Endothelial cell (in vitro differentiated cells): ENCODE measurements at regions not wholly inside any gene's neighbourhood (a gene's known extent, or its start where the extent isn't known, plus 50 kb on each side); places are given as distances from the start of the nearest gene placed in this dataset.

Source experiments
- DNase-seq: peaks from one replicate; pipeline ENCODE4 v3.0.0; 2021; ENCODE audit warnings: low spot score
- H3K27ac Mint-ChIP-seq: one replicate; pipeline ENCODE4 v1.8.0; 2021; ENCODE audit warnings: mixed read lengths, inconsistent platforms; ENCODE audit not compliant: unreplicated experiment
- H3K27me3 Mint-ChIP-seq: one replicate; pipeline ENCODE4 v1.8.0; 2021; ENCODE audit warnings: mild to moderate bottlenecking, moderate library complexity, mixed read lengths, inconsistent platforms; ENCODE audit not compliant: unreplicated experiment
- H3K36me3 Mint-ChIP-seq: one replicate; pipeline ENCODE4 v1.8.0; 2021; ENCODE audit warnings: mild to moderate bottlenecking, low read depth, mixed read lengths, inconsistent platforms; ENCODE audit not compliant: unreplicated experiment
- H3K4me1 Mint-ChIP-seq: one replicate; pipeline ENCODE4 v1.8.0; 2021; ENCODE audit warnings: mild to moderate bottlenecking, mixed read lengths, inconsistent platforms; ENCODE audit not compliant: unreplicated experiment
- H3K4me3 Mint-ChIP-seq: one replicate; pipeline ENCODE4 v1.8.0; 2021; ENCODE audit warnings: mild to moderate bottlenecking, mixed read lengths, inconsistent platforms; ENCODE audit not compliant: unreplicated experiment
- H3K9me3 Mint-ChIP-seq: one replicate; pipeline ENCODE4 v1.8.0; 2021; ENCODE audit warnings: mixed read lengths, inconsistent platforms; ENCODE audit not compliant: unreplicated experiment
- TF ChIP-seq, protein P1 (sequence below): fragments of 200-600 bp; sonication (generic); IDR thresholded peaks from one replicate; pipeline ENCODE4 v1.5.0; 2021; ENCODE audit warnings: antibody characterized with exemption; ENCODE audit not compliant: unreplicated experiment

DNA sequence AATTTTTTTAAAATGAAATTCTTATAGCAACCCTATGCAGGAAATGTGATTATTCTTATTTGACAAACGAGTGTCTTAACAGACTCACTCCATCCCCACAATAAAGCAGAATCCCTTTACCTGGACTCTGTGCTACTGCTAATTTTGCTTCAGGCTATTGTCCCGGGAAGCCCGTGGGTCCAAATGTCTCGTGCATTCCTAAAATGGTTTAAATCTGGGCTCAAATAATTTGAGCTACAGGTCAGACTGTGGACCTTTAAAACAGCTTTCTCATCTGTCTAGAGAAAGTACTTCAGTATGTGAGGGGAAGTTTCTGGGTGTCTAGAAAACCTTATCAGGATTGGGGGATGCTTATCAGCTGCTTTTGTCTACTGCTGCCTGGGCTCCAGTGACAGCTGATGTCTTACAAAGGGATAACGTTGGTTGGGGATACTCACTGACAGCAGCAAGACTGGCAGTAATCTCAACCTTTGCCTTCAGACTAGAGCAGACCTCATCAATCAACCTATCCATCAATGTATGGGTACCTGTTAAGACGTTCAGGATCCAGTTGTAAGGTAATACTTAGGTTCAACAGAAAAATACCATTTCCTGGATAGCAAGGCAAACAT, 197.9 kb upstream of the CDH11 start:
- Mint-ChIP-seq H3K4me1 (peaks cover 6% of the 10 kb centered on the region), H3K27ac (no peak overlapping the region)
- no peak for DNase-seq

DNA sequence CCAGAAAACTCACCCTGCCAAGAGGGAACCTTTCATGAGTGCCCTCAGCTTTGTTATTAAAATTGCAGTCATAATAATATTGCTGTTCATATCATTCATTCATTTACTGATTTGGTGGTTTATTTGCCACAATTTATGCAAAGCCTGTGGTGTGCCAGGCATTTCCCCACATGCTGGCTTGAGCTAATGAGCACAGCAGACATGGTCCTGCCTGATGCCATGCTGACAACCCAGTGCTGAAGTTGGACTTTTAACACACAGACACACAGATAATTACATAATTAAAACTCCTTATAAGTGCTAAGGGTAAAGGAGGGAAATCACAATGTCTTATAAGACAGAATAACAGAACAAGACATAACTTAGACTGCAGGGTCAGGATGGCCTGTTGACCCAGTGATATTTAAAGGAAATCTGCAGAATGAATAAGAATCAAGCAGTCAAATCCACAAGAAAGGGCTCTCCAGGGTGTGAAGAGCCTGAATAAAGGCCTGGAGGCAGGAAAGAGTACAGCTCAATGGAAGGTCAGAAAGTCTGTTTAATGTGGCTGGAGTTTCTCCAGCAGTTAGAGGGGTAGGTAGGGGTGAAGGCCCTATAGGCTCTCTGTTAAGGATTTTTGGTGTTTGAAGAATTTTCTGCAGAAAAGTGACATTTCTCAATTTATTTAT, 196.9 kb upstream of the CDH11 start:
- Mint-ChIP-seq H3K27me3 (peaks cover 3% of the 10 kb centered on the region), H3K27ac (no peak overlapping the region)

More for the DNA sequence above, 197.9 kb upstream of the CDH11 start:
- no peaks in the 10 kb centered on the region for H3K9me3 Mint-ChIP-seq
- TF ChIP-seq, protein P1, sequence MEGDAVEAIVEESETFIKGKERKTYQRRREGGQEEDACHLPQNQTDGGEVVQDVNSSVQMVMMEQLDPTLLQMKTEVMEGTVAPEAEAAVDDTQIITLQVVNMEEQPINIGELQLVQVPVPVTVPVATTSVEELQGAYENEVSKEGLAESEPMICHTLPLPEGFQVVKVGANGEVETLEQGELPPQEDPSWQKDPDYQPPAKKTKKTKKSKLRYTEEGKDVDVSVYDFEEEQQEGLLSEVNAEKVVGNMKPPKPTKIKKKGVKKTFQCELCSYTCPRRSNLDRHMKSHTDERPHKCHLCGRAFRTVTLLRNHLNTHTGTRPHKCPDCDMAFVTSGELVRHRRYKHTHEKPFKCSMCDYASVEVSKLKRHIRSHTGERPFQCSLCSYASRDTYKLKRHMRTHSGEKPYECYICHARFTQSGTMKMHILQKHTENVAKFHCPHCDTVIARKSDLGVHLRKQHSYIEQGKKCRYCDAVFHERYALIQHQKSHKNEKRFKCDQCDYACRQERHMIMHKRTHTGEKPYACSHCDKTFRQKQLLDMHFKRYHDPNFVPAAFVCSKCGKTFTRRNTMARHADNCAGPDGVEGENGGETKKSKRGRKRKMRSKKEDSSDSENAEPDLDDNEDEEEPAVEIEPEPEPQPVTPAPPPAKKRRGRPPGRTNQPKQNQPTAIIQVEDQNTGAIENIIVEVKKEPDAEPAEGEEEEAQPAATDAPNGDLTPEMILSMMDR, result no peak
- peaks cover 3% of the 10 kb centered on the region for H3K27me3 Mint-ChIP-seq
- no peaks in the 10 kb centered on the region for H3K36me3 Mint-ChIP-seq
- no peak overlapping the region for H3K4me3 Mint-ChIP-seq

DNA sequence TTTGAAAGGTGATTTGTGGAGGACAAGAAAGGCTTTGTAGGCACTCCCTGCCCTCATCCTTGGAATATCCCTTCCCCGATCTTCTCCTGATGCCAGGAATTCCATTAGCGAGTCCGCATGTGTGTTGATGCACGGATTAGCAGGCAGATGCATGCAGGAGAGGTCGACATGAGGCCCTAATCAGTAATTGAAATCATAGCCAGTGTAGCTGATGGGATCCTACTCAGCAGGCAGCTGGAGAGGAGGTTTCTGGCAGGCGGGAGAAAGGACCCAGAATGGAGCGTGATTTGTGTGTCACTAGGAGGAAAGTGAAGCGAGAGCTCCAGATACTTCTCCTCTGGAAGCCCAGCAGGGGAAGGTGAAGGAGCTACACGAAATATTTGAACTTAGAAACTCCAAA, 196.3 kb upstream of the CDH11 start:
- TF ChIP-seq, protein P1, result no peak
- Mint-ChIP-seq H3K27ac (no peak overlapping the region), H3K27me3 (peaks cover 3% of the 10 kb centered on the region), H3K4me3 (no peak overlapping the region), H3K36me3 (no peaks in the 10 kb centered on the region), H3K9me3 (no peaks in the 10 kb centered on the region), H3K4me1 (peaks cover 6% of the 10 kb centered on the region)
- no peak for DNase-seq

More for the DNA sequence above, 196.9 kb upstream of the CDH11 start:
- H3K4me1 Mint-ChIP-seq, result peaks cover 6% of the 10 kb centered on the region
- H3K9me3 Mint-ChIP-seq, result no peaks in the 10 kb centered on the region
- no peaks in the 10 kb centered on the region for H3K36me3 Mint-ChIP-seq
- TF ChIP-seq, protein P1, result no peak
- H3K4me3 Mint-ChIP-seq, result no peak overlapping the region
- DNase-seq, result no peak

DNA sequence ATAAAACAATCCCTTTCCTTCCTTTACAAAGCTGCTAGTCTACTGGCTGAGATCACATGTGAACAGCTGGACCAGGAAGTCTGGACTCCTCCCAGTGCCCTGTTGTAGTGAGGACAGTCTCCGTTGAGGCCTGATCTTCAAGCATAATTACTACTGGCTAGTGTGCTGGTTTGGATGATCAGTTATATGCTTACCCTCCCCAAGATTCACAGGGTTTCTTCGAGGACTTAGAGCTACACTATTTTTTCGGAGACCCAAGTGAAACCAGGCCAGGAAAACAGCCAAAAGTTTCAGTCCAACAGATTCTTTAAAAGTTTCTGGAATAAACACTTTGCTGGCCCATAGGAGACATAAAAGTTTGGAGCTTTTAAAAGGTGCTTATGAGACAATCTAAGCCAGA, 194.9 kb upstream of the CDH11 start:
- Mint-ChIP-seq H3K36me3 (no peaks in the 10 kb centered on the region), H3K9me3 (no peaks in the 10 kb centered on the region), H3K27ac (no peak overlapping the region), H3K4me1 (peaks cover 6% of the 10 kb centered on the region), H3K27me3 (peaks cover 3% of the 10 kb centered on the region), H3K4me3 (no peak overlapping the region)
- TF ChIP-seq, protein P1, result no peak
- no peak for DNase-seq

DNA sequence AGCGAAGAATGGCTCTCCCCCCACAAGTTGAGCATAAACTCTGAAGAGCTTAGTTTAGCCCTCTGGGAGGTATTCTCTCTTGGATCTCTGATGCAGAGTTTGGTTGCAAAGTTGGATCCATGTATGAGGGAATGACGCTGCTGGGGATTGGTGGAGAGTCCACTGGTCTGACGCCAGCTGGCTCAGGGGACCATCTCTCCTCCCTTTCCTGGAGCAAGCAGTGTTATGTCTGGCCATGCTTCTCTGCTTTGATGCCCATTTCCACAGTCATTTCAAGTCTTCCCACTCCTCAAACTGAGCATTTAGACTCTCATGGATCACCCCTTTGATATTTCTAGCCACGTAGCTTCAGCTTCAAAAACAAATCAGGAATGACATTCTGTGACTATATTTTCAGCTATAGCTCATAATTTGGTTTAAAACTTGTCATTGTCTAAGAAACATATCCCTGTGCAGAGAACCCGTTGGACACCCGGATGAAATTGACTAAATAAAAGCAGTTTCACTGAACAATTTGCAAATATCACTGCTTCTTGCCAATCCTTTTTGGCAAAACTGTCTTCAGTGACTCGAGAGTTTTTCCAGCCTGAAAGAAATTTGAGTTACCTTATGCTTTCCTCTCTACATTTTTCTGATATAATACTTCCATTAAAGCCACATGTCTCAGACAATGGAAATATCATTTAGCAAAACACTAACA, 193.4 kb upstream of the CDH11 start:
- H3K9me3 Mint-ChIP-seq, result no peaks in the 10 kb centered on the region
- peaks cover 6% of the 10 kb centered on the region for H3K4me1 Mint-ChIP-seq
- no peak overlapping the region for H3K27ac Mint-ChIP-seq
- H3K36me3 Mint-ChIP-seq, result no peaks in the 10 kb centered on the region
- H3K27me3 Mint-ChIP-seq, result peaks cover 3% of the 10 kb centered on the region
- DNase-seq, result no peak
- TF ChIP-seq, protein P1, result no peak
- no peak overlapping the region for H3K4me3 Mint-ChIP-seq
